ENCODE measurements at regions not wholly inside any gene's neighbourhood (a gene's known extent, or its start where the extent isn't known, plus 50 kb on each side); places are given as distances from the start of the nearest gene placed in this dataset.

GRCh38 chrX:116657071-116657470, 194.3 kb upstream of the CT83 start:
- H3K4me3 ChIP-seq (ENCODE audit: low read length): no peak overlapping the region
- no peak for DNase-seq (ENCODE audit: low read depth)
- TF ChIP-seq CTCF (IDR thresholded peaks at IDR 0.05; ENCODE audit: insufficient read depth, low read depth, low read length, missing control alignments): peak; percentile 21

GRCh38 chrX:116628464-116628863, 165.7 kb upstream of the CT83 start:
- TF ChIP-seq CTCF (IDR thresholded peaks at IDR 0.05; ENCODE audit: insufficient read depth, low read depth, low read length, missing control alignments): no peak
- DNase-seq (ENCODE audit: low read depth): peak; percentile 1
- no peak overlapping the region for H3K4me3 ChIP-seq (ENCODE audit: low read length)

- no peak for TF ChIP-seq CTCF (IDR thresholded peaks at IDR 0.05; ENCODE audit: insufficient read depth, low read depth, low read length, missing control alignments)
- DNase-seq (ENCODE audit: low read depth): no peak
- H3K4me3 ChIP-seq (ENCODE audit: low read length): no peak overlapping the region
These were observed 155.8 kb upstream of the CT83 start for GRCh38 chrX:116618546-116618945.

GRCh38 chrX:116607776-116608175, 145.0 kb upstream of the CT83 start:
- no peak for TF ChIP-seq CTCF (IDR thresholded peaks at IDR 0.05; ENCODE audit: insufficient read depth, low read depth, low read length, missing control alignments)
- no peak overlapping the region for H3K4me3 ChIP-seq (ENCODE audit: low read length)
- DNase-seq (ENCODE audit: low read depth): peak; percentile 28

- TF ChIP-seq CTCF (IDR thresholded peaks at IDR 0.05; ENCODE audit: insufficient read depth, low read depth, low read length, missing control alignments): no peak
- DNase-seq (ENCODE audit: low read depth): no peak
These were observed 142.8 kb upstream of the CT83 start for GRCh38 chrX:116605576-116605975.

GRCh38 chrX:116596010-116596409, 133.2 kb upstream of the CT83 start:
- no peak for DNase-seq (ENCODE audit: low read depth)
- H3K4me3 ChIP-seq (ENCODE audit: low read length): no peak overlapping the region
- no peak for TF ChIP-seq CTCF (IDR thresholded peaks at IDR 0.05; ENCODE audit: insufficient read depth, low read depth, low read length, missing control alignments)

More at GRCh38 chrX:116605576-116605975, 142.8 kb upstream of the CT83 start:
- H3K4me3 ChIP-seq (ENCODE audit: low read length): no peak overlapping the region
